Stomach (tissue), 8 donors: ENCODE measurements at regions not wholly inside any gene's neighbourhood (a gene's known extent, or its start where the extent isn't known, plus 50 kb on each side); places are given as distances from the start of the nearest gene placed in this dataset.

Experiments
- DNase-seq, 2 donors: peaks; one replicate each; pipeline versions ENCODE4 v3.0.0 to v3.0.0-alpha.2; 2013 to 2019
- H3K27ac ChIP-seq, 5 donors: fragments of 200-600 bp in 4 of 5; sonication (generic) in 4 of 5; one replicate each; pipeline ENCODE4 v1.5.1; 2013 to 2019; ENCODE audit warnings: mild to moderate bottlenecking in 1 of 5, moderate library complexity in 1 of 5
- H3K27me3 ChIP-seq, 3 donors: fragments of 200-600 bp; sonication (generic); one replicate each; pipeline ENCODE4 v1.5.1; 2017 to 2019; ENCODE audit warnings: mixed run types in 1 of 3
- H3K36me3 ChIP-seq, 4 donors: fragments of 200-600 bp; sonication (generic); 1 replicate in 3 of 4; 2 replicates in 1 of 4; pipeline ENCODE4 v1.5.1; 2016 to 2019
- H3K4me1 ChIP-seq, 4 donors: fragments of 200-600 bp; sonication (generic); one replicate each; pipeline ENCODE4 v1.5.1; 2016 to 2019
- H3K4me3 ChIP-seq, 4 donors: fragments of 200-600 bp; sonication (generic) in 3 of 4; one replicate each; pipeline ENCODE4 v1.5.1; 2016 to 2019; ENCODE audit warnings: mild to moderate bottlenecking in 1 of 4
- H3K9me3 ChIP-seq, 4 donors: fragments of 200-600 bp; sonication (generic); one replicate each; pipeline ENCODE4 v1.5.1; 2016 to 2019
- CTCF ChIP-seq, 7 experiments: fragments of 450-650 bp in 4 of 7; fragments of 200-600 bp in 3 of 7; sonication (generic) in 3 of 7; IDR thresholded peaks; one replicate each; pipeline ENCODE4 v1.5.1; 2016 to 2019; ENCODE audit warnings: antibody characterized with exemption in 7 of 7, control low read depth in 2 of 7, mild to moderate bottlenecking in 1 of 7
- EP300 ChIP-seq: sonication (generic); formaldehyde crosslinking; IDR thresholded peaks from one replicate; pipeline ENCODE4 v1.6.1; 2017; ENCODE audit warnings: antibody characterized with exemption
- POLR2A ChIP-seq, 4 donors: fragments of 450-650 bp; IDR thresholded peaks; one replicate each; pipeline ENCODE4 v1.6.1; 2016; ENCODE audit warnings: antibody characterized with exemption in 4 of 4, control low read depth in 2 of 4, mild to moderate bottlenecking in 1 of 4, moderate library complexity in 1 of 4
- POLR2AphosphoS5 ChIP-seq, 3 donors: sonication (generic); formaldehyde crosslinking; IDR thresholded peaks; one replicate each; pipeline ENCODE4 v1.6.1; 2016; ENCODE audit warnings: antibody characterized with exemption in 3 of 3
- WGBS, 5 donors: extraction: QIAGEN DNeasy Blood & Tissue Kit in 3 of 5; methylation state at CpG; one replicate each; pipeline versions ENCODE4 v1.1.5 to v1.1.7; 2013 to 2018; 5-methylcytosine and 5-hydroxymethylcytosine counted together
- intact Hi-C: fragments of 100-400 bp; cut with DNase I; formaldehyde crosslinking; loops from one replicate; pipeline ENCODE4 v1.15.1; 2023; ENCODE audit warnings: low total_unique reads
- donor health status: healthy with polysubstance abuse.
- donor health status: Bipolar disorder and iron deficiency.
- donor health status: healthy.

DNA sequence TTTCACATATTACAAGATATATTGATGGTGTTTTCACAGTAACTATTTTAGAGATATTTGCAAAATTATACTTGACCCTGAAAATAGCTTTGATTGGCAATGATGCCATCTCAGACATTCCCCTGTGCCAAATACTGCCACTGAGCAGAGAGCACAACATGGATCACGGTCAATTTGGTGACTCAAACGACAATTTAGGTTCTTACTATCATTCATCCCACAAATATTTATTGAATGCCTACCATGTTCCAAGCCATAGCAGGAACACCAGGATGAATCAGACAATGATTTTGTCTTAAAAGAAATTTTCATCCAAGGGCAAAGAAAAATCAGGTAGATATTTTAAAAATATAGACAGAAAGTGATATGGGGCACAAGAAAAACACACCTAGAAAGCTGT lies 153.2 kb upstream of the ADO start:
- no peaks in the 10 kb centered on the region for H3K9me3 ChIP-seq
- H3K27ac ChIP-seq: no peak overlapping the region
- DNase-seq: no peak
- intact Hi-C loops: no loop called here
- no peaks in the 10 kb centered on the region for H3K27me3 ChIP-seq
- no peaks in the 10 kb centered on the region for H3K4me1 ChIP-seq
- TF ChIP-seq CTCF (IDR thresholded peaks at IDR 0.05) (no peak), EP300 (no peak), POLR2AphosphoS5 (IDR thresholded peaks at IDR 0.05) (no peak), POLR2A (IDR thresholded peaks at IDR 0.05) (no peak)
- 59 to 82% (median 73%) methylated on average over 2 of the region's 2 CpGs for WGBS, 5 donors
- no peaks in the 10 kb centered on the region for H3K36me3 ChIP-seq
- no peak overlapping the region for H3K4me3 ChIP-seq

DNA sequence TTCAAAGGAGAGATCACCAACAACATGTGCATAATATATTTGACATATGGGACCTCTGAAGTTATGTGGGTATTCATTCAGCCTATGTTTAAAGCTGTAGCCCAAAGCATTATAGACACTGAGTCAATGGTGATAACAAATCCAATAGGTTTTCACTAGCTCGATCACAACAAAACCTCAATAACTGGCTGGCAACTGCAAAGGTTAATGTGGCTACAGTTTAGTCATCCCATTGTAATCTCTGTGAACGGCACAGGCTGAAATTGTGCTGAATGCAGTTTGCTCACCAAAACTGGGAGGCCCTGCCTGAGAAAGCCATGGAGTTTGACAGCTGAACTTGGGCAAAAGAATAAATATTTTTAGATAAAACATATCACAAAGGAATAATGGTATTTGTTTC lies 152.4 kb upstream of the ADO start:
- DNase-seq: no peak
- no peak for TF ChIP-seq EP300
- no peak for TF ChIP-seq POLR2AphosphoS5 (IDR thresholded peaks at IDR 0.05)
- no peak for TF ChIP-seq CTCF (IDR thresholded peaks at IDR 0.05)
- TF ChIP-seq POLR2A (IDR thresholded peaks at IDR 0.05): no peak
- Histone ChIP-seq H3K4me3 (no peak overlapping the region), H3K27ac (no peak overlapping the region), H3K4me1 (no peaks in the 10 kb centered on the region), H3K9me3 (no peaks in the 10 kb centered on the region), H3K27me3 (no peaks in the 10 kb centered on the region), H3K36me3 (no peaks in the 10 kb centered on the region)
- intact Hi-C loops: no loop called here
- WGBS, 5 donors: 59 to 82% (median 78%) methylated on average over 2 of the region's 2 CpGs

GRCh38 chr10:62652564-62652963 lies 152.0 kb upstream of the ADO start:
- Histone ChIP-seq H3K36me3 (no peaks in the 10 kb centered on the region), H3K27me3 (no peaks in the 10 kb centered on the region), H3K4me3 (no peak overlapping the region), H3K27ac (no peak overlapping the region), H3K9me3 (no peaks in the 10 kb centered on the region), H3K4me1 (no peaks in the 10 kb centered on the region)
- no peak for TF ChIP-seq EP300
- no peak for TF ChIP-seq POLR2A (IDR thresholded peaks at IDR 0.05)
- TF ChIP-seq CTCF (IDR thresholded peaks at IDR 0.05): no peak
- TF ChIP-seq POLR2AphosphoS5 (IDR thresholded peaks at IDR 0.05): no peak
- DNase-seq: no peak
- intact Hi-C loops: no loop called here

DNA sequence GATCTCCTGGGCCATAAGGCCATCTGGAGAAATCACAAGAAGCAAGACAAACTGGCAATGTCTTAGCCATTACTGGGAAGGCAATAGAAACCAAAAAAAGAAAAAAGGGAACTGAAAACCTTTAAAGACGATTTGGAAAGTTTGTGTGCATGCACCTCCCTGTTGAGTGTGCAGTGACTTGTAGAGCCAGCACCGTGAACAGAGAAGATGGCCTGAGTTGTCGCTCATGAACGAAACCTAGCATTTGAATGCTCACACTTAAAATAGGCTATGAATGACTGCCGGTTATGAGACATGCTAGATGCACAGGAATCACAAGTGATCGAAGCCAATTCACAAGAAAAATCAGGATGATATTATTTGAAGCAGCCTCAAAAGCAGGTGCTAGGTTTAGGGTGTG lies 151.3 kb upstream of the ADO start:
- no peak overlapping the region for H3K4me3 ChIP-seq
- WGBS, 5 donors: 78 to 90% (median 85%) methylated on average over 6 of the region's 6 CpGs
- intact Hi-C loops: no loop called here
- no peak overlapping the region for H3K27ac ChIP-seq
- TF ChIP-seq POLR2AphosphoS5 (IDR thresholded peaks at IDR 0.05): no peak
- no peak for TF ChIP-seq CTCF (IDR thresholded peaks at IDR 0.05)
- TF ChIP-seq EP300: no peak
- no peak for TF ChIP-seq POLR2A (IDR thresholded peaks at IDR 0.05)
- no peaks in the 10 kb centered on the region for H3K36me3 ChIP-seq
- no peak for DNase-seq
- H3K4me1 ChIP-seq: no peaks in the 10 kb centered on the region
- H3K9me3 ChIP-seq: no peaks in the 10 kb centered on the region
- H3K27me3 ChIP-seq: no peaks in the 10 kb centered on the region

GRCh38 chr10:62654966-62655336 lies 149.6 kb upstream of the ADO start:
- no peak for DNase-seq
- H3K4me3 ChIP-seq: no peak overlapping the region
- no peaks in the 10 kb centered on the region for H3K4me1 ChIP-seq
- H3K27me3 ChIP-seq: no peaks in the 10 kb centered on the region
- intact Hi-C loops: no loop called here
- 88 to 100% (median 97%) methylated on average over 1 of the region's 1 CpG for WGBS, 5 donors
- no peaks in the 10 kb centered on the region for H3K36me3 ChIP-seq
- TF ChIP-seq POLR2AphosphoS5 (IDR thresholded peaks at IDR 0.05) (no peak), POLR2A (IDR thresholded peaks at IDR 0.05) (no peak), CTCF (IDR thresholded peaks at IDR 0.05) (no peak), EP300 (no peak)
- no peak overlapping the region for H3K27ac ChIP-seq
- no peaks in the 10 kb centered on the region for H3K9me3 ChIP-seq
